Dermis blood vessel endothelial cell (primary cell): ENCODE measurements at regions not wholly inside any gene's neighbourhood (a gene's known extent, or its start where the extent isn't known, plus 50 kb on each side); places are given as distances from the start of the nearest gene placed in this dataset.
"Not testable (repeated sequence)": the region's sequence is repeated elsewhere in the genome, so short reads cannot be mapped to it uniquely, and the experiment has no call there.

ENCODE experiments used
- DNase-seq: peaks from one replicate; pipeline ENCODE4 v3.0.0; 2010

GRCh38 chr15:92827991-92828390 lies 72.1 kb upstream of the CHD2 start:
- DNase-seq = not testable (repeated sequence)

GRCh38 chr15:92829875-92830274 lies 70.2 kb upstream of the CHD2 start:
- no peak for DNase-seq

GRCh38 chr15:92831336-92831654 lies 68.8 kb upstream of the CHD2 start:
- no peak for DNase-seq

GRCh38 chr15:92831655-92832328 lies 68.3 kb upstream of the CHD2 start:
- peak; percentile 95 for DNase-seq

- DNase-seq = no peak
Observed at GRCh38 chr15:92833106-92833433, 67.1 kb upstream of the CHD2 start.

GRCh38 chr15:92833493-92834271 lies 66.4 kb upstream of the CHD2 start:
- no peak for DNase-seq

- DNase-seq = no peak
Observed at GRCh38 chr15:92839696-92840095, 60.4 kb upstream of the CHD2 start.

- no peak for DNase-seq
Observed at GRCh38 chr15:92840149-92840548, 60.0 kb upstream of the CHD2 start.

- no peak for DNase-seq
Observed at GRCh38 chr15:92843326-92843725, 56.8 kb upstream of the CHD2 start.

- no peak for DNase-seq
Observed at GRCh38 chr15:92843814-92844213, 56.3 kb upstream of the CHD2 start.

GRCh38 chr15:92845126-92845508 lies 55.0 kb upstream of the CHD2 start:
- DNase-seq = peak; percentile 78

GRCh38 chr15:92846741-92847140 lies 53.4 kb upstream of the CHD2 start:
- no peak for DNase-seq

- no peak for DNase-seq
Observed at GRCh38 chr15:92847841-92848240, 52.3 kb upstream of the CHD2 start.

GRCh38 chr15:92848464-92848851 lies 51.7 kb upstream of the CHD2 start:
- DNase-seq = no peak

- no peak for DNase-seq
Observed at GRCh38 chr15:92848852-92849598, 51.1 kb upstream of the CHD2 start.

GRCh38 chr15:92850218-92850617 lies 49.9 kb upstream of the CHD2 start:
- not testable (repeated sequence) for DNase-seq
